GM12865 (cell line): ENCODE measurements at regions not wholly inside any gene's neighbourhood (a gene's known extent, or its start where the extent isn't known, plus 50 kb on each side); places are given as distances from the start of the nearest gene placed in this dataset.

Source experiments
- DNase-seq: peaks from one replicate; pipeline ENCODE4 v3.0.0; 2010; ENCODE audit warnings: low read depth
- H3K4me3 ChIP-seq: 2 replicates; pipeline ENCODE4 v1.5.1; 2011; ENCODE audit warnings: mild to moderate bottlenecking, low read depth, low read length, control low read depth
- TF ChIP-seq, protein P1 (sequence below): IDR thresholded peaks from 2 replicates; pipeline ENCODE4 v1.5.1; 2011; ENCODE audit warnings: low read length, control low read depth, low read depth, inconsistent platforms; ENCODE audit not compliant: insufficient read depth; ENCODE audit errors: missing control alignments

DNA sequence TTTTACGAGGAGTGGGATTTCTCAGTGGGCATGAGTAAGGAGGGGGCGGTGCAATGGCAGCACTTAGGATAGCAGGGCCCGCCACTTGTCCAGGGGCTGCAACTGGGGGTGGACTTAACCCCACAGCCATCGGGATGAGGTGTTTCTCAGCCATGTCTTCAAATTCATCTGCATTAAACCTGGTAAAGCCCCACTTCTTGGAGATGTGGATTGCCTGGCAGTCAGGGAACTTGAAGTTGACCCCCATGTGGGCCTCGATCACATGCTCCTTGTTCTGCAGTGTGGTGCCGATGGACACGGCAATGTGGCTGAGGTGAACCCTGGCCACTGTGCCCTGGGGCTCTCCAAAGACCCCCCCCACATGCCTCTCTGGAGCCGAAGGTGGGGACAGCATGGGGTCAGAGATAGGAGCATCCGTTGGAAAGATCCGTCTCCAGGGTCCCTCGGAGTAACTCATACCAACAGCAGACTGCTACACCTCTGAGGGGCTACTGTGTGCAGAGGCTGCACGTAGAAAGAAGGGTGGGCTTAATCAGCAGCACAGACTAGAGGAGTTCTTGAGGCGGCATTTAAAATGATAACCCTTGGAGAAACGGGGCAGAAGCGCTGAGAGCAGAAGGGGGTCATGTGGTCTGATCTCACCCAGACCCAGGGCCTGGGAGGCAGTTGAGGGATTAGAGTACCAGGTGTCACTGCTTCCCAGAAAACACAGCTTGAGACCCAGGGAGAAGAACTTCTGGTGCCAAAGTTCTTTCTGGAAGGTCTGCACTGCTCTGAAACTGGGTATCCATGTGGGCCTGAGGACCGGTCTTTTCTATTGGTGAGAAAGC is 141.4 kb downstream of the MTX3 start:
- TF ChIP-seq, protein P1, sequence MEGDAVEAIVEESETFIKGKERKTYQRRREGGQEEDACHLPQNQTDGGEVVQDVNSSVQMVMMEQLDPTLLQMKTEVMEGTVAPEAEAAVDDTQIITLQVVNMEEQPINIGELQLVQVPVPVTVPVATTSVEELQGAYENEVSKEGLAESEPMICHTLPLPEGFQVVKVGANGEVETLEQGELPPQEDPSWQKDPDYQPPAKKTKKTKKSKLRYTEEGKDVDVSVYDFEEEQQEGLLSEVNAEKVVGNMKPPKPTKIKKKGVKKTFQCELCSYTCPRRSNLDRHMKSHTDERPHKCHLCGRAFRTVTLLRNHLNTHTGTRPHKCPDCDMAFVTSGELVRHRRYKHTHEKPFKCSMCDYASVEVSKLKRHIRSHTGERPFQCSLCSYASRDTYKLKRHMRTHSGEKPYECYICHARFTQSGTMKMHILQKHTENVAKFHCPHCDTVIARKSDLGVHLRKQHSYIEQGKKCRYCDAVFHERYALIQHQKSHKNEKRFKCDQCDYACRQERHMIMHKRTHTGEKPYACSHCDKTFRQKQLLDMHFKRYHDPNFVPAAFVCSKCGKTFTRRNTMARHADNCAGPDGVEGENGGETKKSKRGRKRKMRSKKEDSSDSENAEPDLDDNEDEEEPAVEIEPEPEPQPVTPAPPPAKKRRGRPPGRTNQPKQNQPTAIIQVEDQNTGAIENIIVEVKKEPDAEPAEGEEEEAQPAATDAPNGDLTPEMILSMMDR, result no peak
- H3K4me3 ChIP-seq, result no peak overlapping the region
- no peak for DNase-seq
